Fibroblast of skin of scalp (primary cell): ENCODE measurements at regions not wholly inside any gene's neighbourhood (a gene's known extent, or its start where the extent isn't known, plus 50 kb on each side); places are given as distances from the start of the nearest gene placed in this dataset.

Experiments
- DNase-seq: peaks from one replicate; pipeline ENCODE4 v3.0.0-alpha.2; 2013

GRCh38 chr19:30775956-30776355 is 403.8 kb downstream of the ZNF536 start:
- no peak for DNase-seq

- no peak for DNase-seq
Measured at GRCh38 chr19:30774252-30774766, 402.1 kb downstream of the ZNF536 start.

- no peak for DNase-seq
Measured at GRCh38 chr19:30762651-30763050, 390.5 kb downstream of the ZNF536 start.

- no peak for DNase-seq
Measured at GRCh38 chr19:30760014-30760413, 387.8 kb downstream of the ZNF536 start.

- no peak for DNase-seq
Measured at GRCh38 chr19:30757837-30758617, 385.8 kb downstream of the ZNF536 start.

GRCh38 chr19:30757104-30757836 is 385.1 kb downstream of the ZNF536 start:
- no peak for DNase-seq

GRCh38 chr19:30755581-30755980 is 383.4 kb downstream of the ZNF536 start:
- no peak for DNase-seq

- DNase-seq: no peak
Measured at GRCh38 chr19:30754162-30754561, 382.0 kb downstream of the ZNF536 start.

- no peak for DNase-seq
Measured at GRCh38 chr19:30752876-30753275, 380.7 kb downstream of the ZNF536 start.

GRCh38 chr19:30752201-30752600 is 380.0 kb downstream of the ZNF536 start:
- no peak for DNase-seq

- DNase-seq: no peak
Measured at GRCh38 chr19:30745476-30745985, 373.3 kb downstream of the ZNF536 start.

GRCh38 chr19:30744741-30745475 is 372.7 kb downstream of the ZNF536 start:
- DNase-seq: no peak

- DNase-seq: no peak
Measured at GRCh38 chr19:30743702-30744101, 371.5 kb downstream of the ZNF536 start.

- no peak for DNase-seq
Measured at GRCh38 chr19:30743011-30743410, 370.8 kb downstream of the ZNF536 start.

- no peak for DNase-seq
Measured at GRCh38 chr19:30742406-30742938, 370.3 kb downstream of the ZNF536 start.

- DNase-seq: no peak
Measured at GRCh38 chr19:30741566-30741965, 369.4 kb downstream of the ZNF536 start.

- no peak for DNase-seq
Measured at GRCh38 chr19:30739394-30739793, 367.2 kb downstream of the ZNF536 start.

- no peak for DNase-seq
Measured at GRCh38 chr19:30738047-30738446, 365.9 kb downstream of the ZNF536 start.

GRCh38 chr19:30734669-30735068 is 362.5 kb downstream of the ZNF536 start:
- DNase-seq: no peak

- DNase-seq: no peak
Measured at GRCh38 chr19:30733826-30734550, 361.8 kb downstream of the ZNF536 start.

GRCh38 chr19:30731591-30731990 is 359.4 kb downstream of the ZNF536 start:
- no peak for DNase-seq

GRCh38 chr19:30729451-30729850 is 357.3 kb downstream of the ZNF536 start:
- DNase-seq: no peak
